Erythroblast (primary cell): ENCODE measurements at regions not wholly inside any gene's neighbourhood (a gene's known extent, or its start where the extent isn't known, plus 50 kb on each side); places are given as distances from the start of the nearest gene placed in this dataset.

ENCODE experiments used
- GATA1 ChIP-seq: IDR thresholded peaks from 2 replicates; pipeline ENCODE4 v1.6.1; 2011; ENCODE audit warnings: low read depth, mild to moderate bottlenecking, control low read depth, low read length, moderate library complexity
- POLR2A ChIP-seq: IDR thresholded peaks from 2 replicates; pipeline ENCODE4 v1.6.1; 2011; ENCODE audit warnings: mild to moderate bottlenecking, low read length

DNA sequence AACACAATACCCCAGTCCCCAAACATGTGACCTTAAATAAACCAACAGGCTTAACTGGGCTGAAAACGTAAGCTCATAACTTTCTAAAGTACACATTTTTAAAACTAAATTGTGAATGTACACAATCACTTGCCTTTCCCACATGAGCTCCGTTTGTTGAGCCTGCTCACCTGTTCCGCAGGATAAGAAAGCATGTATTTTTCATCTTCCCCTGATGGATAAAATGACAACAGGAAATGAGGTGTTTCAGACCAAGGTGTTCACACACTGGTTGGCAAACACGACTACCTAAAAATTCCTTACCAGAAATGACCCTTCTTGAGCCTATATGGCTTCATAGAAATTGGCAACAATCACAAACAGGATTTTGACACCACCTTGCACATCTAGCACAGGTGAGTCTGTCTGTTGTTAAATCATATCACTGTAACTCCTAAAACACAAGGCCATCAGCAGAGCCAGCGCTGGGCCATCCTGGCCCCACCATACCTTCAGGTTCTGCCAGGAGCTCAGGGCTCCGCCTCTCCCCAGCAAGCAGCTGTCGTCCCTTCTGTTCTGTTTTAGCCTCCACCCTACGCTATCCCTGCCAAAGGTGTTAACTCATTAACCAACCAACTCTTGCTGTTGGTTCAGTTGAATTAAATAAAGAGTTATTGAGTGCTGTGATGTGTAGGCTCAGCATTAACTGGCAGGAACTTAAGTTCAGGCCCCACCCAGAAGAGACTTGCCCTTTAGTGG, 73.6 kb upstream of the RNF32 start:
- TF ChIP-seq POLR2A (no peak), GATA1 (no peak)
